Psoas muscle (tissue), 7 donors: ENCODE measurements at regions not wholly inside any gene's neighbourhood (a gene's known extent, or its start where the extent isn't known, plus 50 kb on each side); places are given as distances from the start of the nearest gene placed in this dataset.

ENCODE experiments used
- ATAC-seq, 4 donors: fragments of 200-7000 bp; cut with Tn5 transposase; one replicate each; pipeline ENCODE4 v1.9.1; 2020; ENCODE audit warnings: moderate library complexity in 3 of 4, mild to moderate bottlenecking in 2 of 4
- DNase-seq, 2 donors: peaks; one replicate each; pipeline ENCODE4 v3.0.0-alpha.2; 2020
- H3K27ac ChIP-seq: fragments of 200-600 bp; one replicate; pipeline ENCODE4 v1.8.0; 2022
- H3K27me3 ChIP-seq, 3 donors: fragments of 200-600 bp in 1 of 3; one replicate each; pipeline versions ENCODE4 v1.6.1 to v1.8.0; 2013 to 2022; ENCODE audit warnings: low read length in 2 of 3, mild to moderate bottlenecking in 2 of 3, moderate library complexity in 1 of 3; ENCODE audit not compliant: insufficient read depth in 3 of 3
- H3K36me3 ChIP-seq, 2 donors: fragments of 200-600 bp in 1 of 2; one replicate each; pipeline versions ENCODE4 v1.6.1 to v1.8.0; 2013 to 2022; ENCODE audit warnings: low read depth in 1 of 2, mild to moderate bottlenecking in 1 of 2, moderate library complexity in 1 of 2; ENCODE audit not compliant: insufficient read depth in 1 of 2
- H3K4me1 ChIP-seq: fragments of 200-600 bp; one replicate; pipeline ENCODE4 v1.8.0; 2022
- H3K4me3 ChIP-seq: fragments of 200-600 bp; one replicate; pipeline ENCODE4 v1.8.0; 2022; ENCODE audit warnings: mild to moderate bottlenecking
- H3K9me3 ChIP-seq: fragments of 200-600 bp; one replicate; pipeline ENCODE4 v1.8.0; 2022
- WGBS, 3 donors: extraction: QIAGEN DNeasy Blood & Tissue Kit; methylation state at CpG; one replicate each; pipeline versions ENCODE4 v1.1.6 to v1.1.7; 2013; 5-methylcytosine and 5-hydroxymethylcytosine counted together
- intact Hi-C, 2 donors: fragments of 100-400 bp; cut with DNase I; formaldehyde crosslinking; loops; one replicate each; pipeline versions ENCODE4 v1.11.0 to v1.14.2; 2022
- TF ChIP-seq, protein P1 (sequence below): fragments of 200-600 bp; IDR thresholded peaks from one replicate; pipeline ENCODE4 v1.8.0; 2022; ENCODE audit warnings: antibody characterized with exemption
- donor health status: healthy with polysubstance abuse.
- donor health status: DM: no; HTN: no; CAD: no; lungs with moderate emphysema.
- donor health status: Bipolar disorder and iron deficiency.
- donor health status: healthy.
- donor health status: DM: yes; HTN: yes; CAD: no.
- donor health status: DM: no; HTN: no; CAD: no.
- donor health status: DM: yes; HTN: yes; CAD: no.

- Histone ChIP-seq H3K27me3 (no peaks in the 10 kb centered on the region), H3K36me3 (no peaks in the 10 kb centered on the region), H3K4me1 (no peaks in the 10 kb centered on the region), H3K4me3 (no peak overlapping the region), H3K9me3 (no peaks in the 10 kb centered on the region), H3K27ac (no peak overlapping the region)
- TF ChIP-seq, protein P1, sequence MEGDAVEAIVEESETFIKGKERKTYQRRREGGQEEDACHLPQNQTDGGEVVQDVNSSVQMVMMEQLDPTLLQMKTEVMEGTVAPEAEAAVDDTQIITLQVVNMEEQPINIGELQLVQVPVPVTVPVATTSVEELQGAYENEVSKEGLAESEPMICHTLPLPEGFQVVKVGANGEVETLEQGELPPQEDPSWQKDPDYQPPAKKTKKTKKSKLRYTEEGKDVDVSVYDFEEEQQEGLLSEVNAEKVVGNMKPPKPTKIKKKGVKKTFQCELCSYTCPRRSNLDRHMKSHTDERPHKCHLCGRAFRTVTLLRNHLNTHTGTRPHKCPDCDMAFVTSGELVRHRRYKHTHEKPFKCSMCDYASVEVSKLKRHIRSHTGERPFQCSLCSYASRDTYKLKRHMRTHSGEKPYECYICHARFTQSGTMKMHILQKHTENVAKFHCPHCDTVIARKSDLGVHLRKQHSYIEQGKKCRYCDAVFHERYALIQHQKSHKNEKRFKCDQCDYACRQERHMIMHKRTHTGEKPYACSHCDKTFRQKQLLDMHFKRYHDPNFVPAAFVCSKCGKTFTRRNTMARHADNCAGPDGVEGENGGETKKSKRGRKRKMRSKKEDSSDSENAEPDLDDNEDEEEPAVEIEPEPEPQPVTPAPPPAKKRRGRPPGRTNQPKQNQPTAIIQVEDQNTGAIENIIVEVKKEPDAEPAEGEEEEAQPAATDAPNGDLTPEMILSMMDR: no peak
- intact Hi-C loops: loop anchor here in 1 of 2 donors (5.0 kb wide), 1 partner anchor 1642 kb away; no protein-coding TSS in a partner anchor
- ATAC-seq (no peak), DNase-seq (no peak)
- 56 to 65% (median 56%) methylated on average over 4 of the region's 4 CpGs for WGBS, 3 donors
These were observed 320.7 kb downstream of the CBLN4 start for GRCh38 chr20:55684578-55684977.

GRCh38 chr20:55678970-55679667, 326.2 kb downstream of the CBLN4 start:
- ATAC-seq (no peak), DNase-seq (no peak)
- no peaks in the 10 kb centered on the region for H3K27me3 ChIP-seq
- no peak overlapping the region for H3K4me3 ChIP-seq
- TF ChIP-seq, protein P1: no peak
- H3K9me3 ChIP-seq: no peaks in the 10 kb centered on the region
- no peaks in the 10 kb centered on the region for H3K4me1 ChIP-seq
- intact Hi-C loops: no loop called here
- no peaks in the 10 kb centered on the region for H3K36me3 ChIP-seq
- H3K27ac ChIP-seq: no peak overlapping the region
- WGBS, 3 donors: 70 to 73% (median 72%) methylated on average over 5 of the region's 5 CpGs

DNA sequence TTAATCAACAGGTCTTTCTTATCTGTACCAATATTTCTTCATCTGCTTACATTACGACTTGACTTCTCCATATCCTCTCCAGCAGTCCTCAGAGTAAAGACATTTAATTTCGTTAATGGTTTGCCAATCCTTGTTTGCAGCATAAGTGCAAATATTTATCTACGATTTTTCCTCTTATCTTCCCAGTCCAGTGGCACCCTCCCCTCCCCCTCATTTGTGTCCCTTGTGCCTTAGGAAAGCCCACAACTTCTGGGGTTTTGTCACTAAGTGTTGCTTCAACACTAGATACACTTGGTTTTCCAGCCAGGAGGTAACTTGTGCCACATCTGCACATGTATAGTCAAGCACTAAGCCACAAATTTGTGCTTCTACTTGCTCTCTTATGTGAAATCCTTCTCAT, 327.2 kb downstream of the CBLN4 start:
- ATAC-seq: no peak
- TF ChIP-seq, protein P1: no peak
- Histone ChIP-seq H3K4me3 (no peak overlapping the region), H3K4me1 (no peaks in the 10 kb centered on the region), H3K27ac (no peak overlapping the region), H3K9me3 (no peaks in the 10 kb centered on the region), H3K27me3 (no peaks in the 10 kb centered on the region), H3K36me3 (no peaks in the 10 kb centered on the region)
- WGBS, 3 donors: 79 to 85% (median 81%) methylated on average over 3 of the region's 3 CpGs
- intact Hi-C loops: no loop called here
- DNase-seq: no peak

- 78 to 88% (median 81%) methylated on average over 5 of the region's 5 CpGs for WGBS, 3 donors
- no peaks in the 10 kb centered on the region for H3K36me3 ChIP-seq
- H3K27me3 ChIP-seq: no peaks in the 10 kb centered on the region
- ATAC-seq (no peak), DNase-seq (no peak)
- H3K4me3 ChIP-seq: no peak overlapping the region
- no peaks in the 10 kb centered on the region for H3K4me1 ChIP-seq
- H3K27ac ChIP-seq: no peak overlapping the region
- TF ChIP-seq, protein P1: no peak
- intact Hi-C loops: no loop called here
- no peaks in the 10 kb centered on the region for H3K9me3 ChIP-seq
These were observed 328.3 kb downstream of the CBLN4 start for GRCh38 chr20:55677011-55677410.

GRCh38 chr20:55676097-55676496, 329.2 kb downstream of the CBLN4 start:
- DNase-seq (no peak), ATAC-seq (no peak)
- Histone ChIP-seq H3K27me3 (no peaks in the 10 kb centered on the region), H3K9me3 (no peaks in the 10 kb centered on the region), H3K27ac (no peak overlapping the region), H3K4me3 (no peak overlapping the region), H3K36me3 (no peaks in the 10 kb centered on the region), H3K4me1 (no peaks in the 10 kb centered on the region)
- TF ChIP-seq, protein P1: no peak
- WGBS, 3 donors: 31 to 58% (median 34%) methylated on average over 5 of the region's 5 CpGs
- intact Hi-C loops: no loop called here
